Activated CD4-positive, alpha-beta T cell treated with anti-CD3 and anti-CD28 coated beads, Interleukin-2, amount 10 ng/mL, durations not matched to agents 24 days and 14 days (primary cell): ENCODE measurements at regions not wholly inside any gene's neighbourhood (a gene's known extent, or its start where the extent isn't known, plus 50 kb on each side); places are given as distances from the start of the nearest gene placed in this dataset.

Source experiments
- DNase-seq: peaks from one replicate; pipeline ENCODE4 v3.0.0; 2022
- H3K27ac Mint-ChIP-seq: one replicate; pipeline ENCODE4 v1.8.0; 2022; ENCODE audit warnings: mild to moderate bottlenecking, mixed read lengths
- H3K27me3 Mint-ChIP-seq: one replicate; pipeline ENCODE4 v1.8.0; 2022; ENCODE audit warnings: mixed read lengths
- H3K36me3 Mint-ChIP-seq: one replicate; pipeline ENCODE4 v1.8.0; 2022; ENCODE audit warnings: low read depth, mild to moderate bottlenecking, mixed read lengths
- H3K4me1 Mint-ChIP-seq: one replicate; pipeline ENCODE4 v1.8.0; 2021; ENCODE audit warnings: mixed read lengths
- H3K4me3 Mint-ChIP-seq: one replicate; pipeline ENCODE4 v1.8.0; 2022; ENCODE audit warnings: mild to moderate bottlenecking, moderate library complexity, mixed read lengths
- H3K9me3 Mint-ChIP-seq: one replicate; pipeline ENCODE4 v1.8.0; 2021; ENCODE audit warnings: mixed read lengths
- intact Hi-C: fragments of 100-400 bp; cut with micrococcal nuclease; formaldehyde crosslinking; loops from one replicate; pipeline ENCODE4 v1.15.1; 2023

GRCh38 chr1:37137014-37137413, 102.7 kb upstream of the GRIK3 start:
- H3K4me3 Mint-ChIP-seq: no peak overlapping the region
- intact Hi-C loops: no loop called here
- no peaks in the 10 kb centered on the region for H3K27me3 Mint-ChIP-seq
- H3K9me3 Mint-ChIP-seq: no peaks in the 10 kb centered on the region
- H3K27ac Mint-ChIP-seq: no peak overlapping the region
- no peak for DNase-seq
- H3K36me3 Mint-ChIP-seq: no peaks in the 10 kb centered on the region
- H3K4me1 Mint-ChIP-seq: no peaks in the 10 kb centered on the region

GRCh38 chr1:37137601-37138000, 103.3 kb upstream of the GRIK3 start:
- Mint-ChIP-seq H3K9me3 (no peaks in the 10 kb centered on the region), H3K36me3 (no peaks in the 10 kb centered on the region), H3K27me3 (no peaks in the 10 kb centered on the region), H3K4me3 (no peak overlapping the region), H3K4me1 (no peaks in the 10 kb centered on the region), H3K27ac (no peak overlapping the region)
- intact Hi-C loops: no loop called here
- no peak for DNase-seq

GRCh38 chr1:37143800-37144199, 109.5 kb upstream of the GRIK3 start:
- no peaks in the 10 kb centered on the region for H3K4me1 Mint-ChIP-seq
- H3K4me3 Mint-ChIP-seq: no peak overlapping the region
- DNase-seq: no peak
- intact Hi-C loops: no loop called here
- H3K9me3 Mint-ChIP-seq: no peaks in the 10 kb centered on the region
- no peak overlapping the region for H3K27ac Mint-ChIP-seq
- H3K27me3 Mint-ChIP-seq: no peaks in the 10 kb centered on the region
- no peaks in the 10 kb centered on the region for H3K36me3 Mint-ChIP-seq

- intact Hi-C loops: no loop called here
Observed at GRCh38 chr1:37146071-37146470, 111.8 kb upstream of the GRIK3 start.

GRCh38 chr1:37147392-37147831, 113.1 kb upstream of the GRIK3 start:
- Mint-ChIP-seq H3K27me3 (no peaks in the 10 kb centered on the region), H3K27ac (no peak overlapping the region), H3K9me3 (no peaks in the 10 kb centered on the region), H3K4me1 (no peaks in the 10 kb centered on the region), H3K36me3 (no peaks in the 10 kb centered on the region), H3K4me3 (no peak overlapping the region)
- intact Hi-C loops: no loop called here
- no peak for DNase-seq

More at GRCh38 chr1:37146071-37146470, 111.8 kb upstream of the GRIK3 start:
- Mint-ChIP-seq H3K27ac (no peak overlapping the region), H3K4me1 (no peaks in the 10 kb centered on the region), H3K36me3 (no peaks in the 10 kb centered on the region), H3K9me3 (no peaks in the 10 kb centered on the region), H3K27me3 (no peaks in the 10 kb centered on the region), H3K4me3 (no peak overlapping the region)
- DNase-seq: no peak

- Mint-ChIP-seq H3K9me3 (no peaks in the 10 kb centered on the region), H3K27me3 (no peaks in the 10 kb centered on the region), H3K4me3 (no peak overlapping the region), H3K36me3 (no peaks in the 10 kb centered on the region), H3K27ac (no peak overlapping the region), H3K4me1 (no peaks in the 10 kb centered on the region)
- no peak for DNase-seq
- intact Hi-C loops: no loop called here
Observed at GRCh38 chr1:37147906-37148305, 113.6 kb upstream of the GRIK3 start.

GRCh38 chr1:37148663-37149062, 114.3 kb upstream of the GRIK3 start:
- H3K4me3 Mint-ChIP-seq: no peak overlapping the region
- intact Hi-C loops: no loop called here

GRCh38 chr1:37149296-37149695, 115.0 kb upstream of the GRIK3 start:
- Mint-ChIP-seq H3K4me1 (no peaks in the 10 kb centered on the region), H3K27me3 (no peaks in the 10 kb centered on the region), H3K27ac (no peak overlapping the region), H3K9me3 (no peaks in the 10 kb centered on the region), H3K36me3 (no peaks in the 10 kb centered on the region), H3K4me3 (no peak overlapping the region)
- intact Hi-C loops: no loop called here
- DNase-seq: no peak

More at GRCh38 chr1:37148663-37149062, 114.3 kb upstream of the GRIK3 start:
- Mint-ChIP-seq H3K4me1 (no peaks in the 10 kb centered on the region), H3K27ac (no peak overlapping the region), H3K9me3 (no peaks in the 10 kb centered on the region), H3K27me3 (no peaks in the 10 kb centered on the region), H3K36me3 (no peaks in the 10 kb centered on the region)
- no peak for DNase-seq

- no peak overlapping the region for H3K4me3 Mint-ChIP-seq
- H3K36me3 Mint-ChIP-seq: no peaks in the 10 kb centered on the region
- H3K9me3 Mint-ChIP-seq: no peaks in the 10 kb centered on the region
- no peaks in the 10 kb centered on the region for H3K27me3 Mint-ChIP-seq
- no peaks in the 10 kb centered on the region for H3K4me1 Mint-ChIP-seq
- no peak for DNase-seq
- intact Hi-C loops: no loop called here
- H3K27ac Mint-ChIP-seq: no peak overlapping the region
Observed at GRCh38 chr1:37150986-37151385, 116.7 kb upstream of the GRIK3 start.

GRCh38 chr1:37151789-37152188, 117.5 kb upstream of the GRIK3 start:
- Mint-ChIP-seq H3K4me1 (no peaks in the 10 kb centered on the region), H3K36me3 (no peaks in the 10 kb centered on the region), H3K9me3 (no peaks in the 10 kb centered on the region), H3K4me3 (no peak overlapping the region), H3K27me3 (no peaks in the 10 kb centered on the region), H3K27ac (no peak overlapping the region)
- no peak for DNase-seq
- intact Hi-C loops: no loop called here

GRCh38 chr1:37152491-37152890, 118.2 kb upstream of the GRIK3 start:
- Mint-ChIP-seq H3K36me3 (no peaks in the 10 kb centered on the region), H3K27ac (no peak overlapping the region), H3K4me1 (no peaks in the 10 kb centered on the region), H3K9me3 (no peaks in the 10 kb centered on the region), H3K4me3 (no peak overlapping the region), H3K27me3 (no peaks in the 10 kb centered on the region)
- no peak for DNase-seq
- intact Hi-C loops: no loop called here

- Mint-ChIP-seq H3K27me3 (no peaks in the 10 kb centered on the region), H3K27ac (no peak overlapping the region), H3K4me1 (no peaks in the 10 kb centered on the region), H3K4me3 (no peak overlapping the region), H3K9me3 (no peaks in the 10 kb centered on the region), H3K36me3 (no peaks in the 10 kb centered on the region)
- intact Hi-C loops: no loop called here
- DNase-seq: no peak
Observed at GRCh38 chr1:37153116-37154100, 119.1 kb upstream of the GRIK3 start.

GRCh38 chr1:37156646-37157045, 122.3 kb upstream of the GRIK3 start:
- intact Hi-C loops: no loop called here
- Mint-ChIP-seq H3K4me3 (no peak overlapping the region), H3K9me3 (no peaks in the 10 kb centered on the region), H3K27me3 (no peaks in the 10 kb centered on the region), H3K4me1 (no peaks in the 10 kb centered on the region), H3K36me3 (no peaks in the 10 kb centered on the region), H3K27ac (no peak overlapping the region)
- DNase-seq: no peak

- Mint-ChIP-seq H3K27me3 (no peaks in the 10 kb centered on the region), H3K4me1 (no peaks in the 10 kb centered on the region), H3K27ac (no peak overlapping the region), H3K4me3 (no peak overlapping the region), H3K9me3 (no peaks in the 10 kb centered on the region), H3K36me3 (no peaks in the 10 kb centered on the region)
- intact Hi-C loops: no loop called here
- no peak for DNase-seq
Observed at GRCh38 chr1:37157634-37158033, 123.3 kb upstream of the GRIK3 start.
